ENCODE measurements at regions not wholly inside any gene's neighbourhood (a gene's known extent, or its start where the extent isn't known, plus 50 kb on each side); places are given as distances from the start of the nearest gene placed in this dataset.

- no peak for TF ChIP-seq CTCF (conservative IDR thresholded peaks at IDR 0.05 in 1 of 2, IDR thresholded peaks at IDR 0.05 in 1 of 2; ENCODE audit: low read depth in 1 of 2, low read length in 2 of 2)
- TF ChIP-seq EZH2 (IDR thresholded peaks at IDR 0.05; ENCODE audit: low read length, missing control alignments): no peak
These were observed 552.1 kb downstream of the LMO4 start for GRCh38 chr1:87880764-87881163.

Measured in fibroblast of lung (primary cell).